Central memory CD8-positive, alpha-beta T cell (primary cell): ENCODE measurements at regions not wholly inside any gene's neighbourhood (a gene's known extent, or its start where the extent isn't known, plus 50 kb on each side); places are given as distances from the start of the nearest gene placed in this dataset.

ENCODE experiments used
- ATAC-seq: fragments of 150-1000 bp; cut with Tn5 transposase; replicated peaks from 2 replicates; pipeline ENCODE4 v1.10.0; 2022; ENCODE audit warnings: mild to moderate bottlenecking, moderate FRiP score, moderate number of reproducible peaks; ENCODE audit not compliant: poor library complexity, severe bottlenecking; ENCODE audit errors: extremely low read depth
- DNase-seq, 2 donors: peaks; one replicate each; pipeline ENCODE4 v3.0.0; 2021; ENCODE audit warnings: low spot score in 2 of 2
- H3K27ac Mint-ChIP-seq: one replicate; pipeline ENCODE4 v1.8.0; 2022; ENCODE audit warnings: low read depth, mild to moderate bottlenecking, moderate library complexity, mixed read lengths
- H3K27me3 Mint-ChIP-seq: one replicate; pipeline ENCODE4 v1.8.0; 2022; ENCODE audit warnings: mixed read lengths
- H3K36me3 Mint-ChIP-seq: one replicate; pipeline ENCODE4 v1.8.0; 2022; ENCODE audit warnings: mild to moderate bottlenecking, moderate library complexity, mixed read lengths; ENCODE audit not compliant: insufficient read depth
- H3K4me1 Mint-ChIP-seq: one replicate; pipeline ENCODE4 v1.8.0; 2022; ENCODE audit warnings: mixed read lengths
- H3K4me3 Mint-ChIP-seq: one replicate; pipeline ENCODE4 v1.8.0; 2022; ENCODE audit warnings: mild to moderate bottlenecking, moderate library complexity, mixed read lengths
- H3K9me3 Mint-ChIP-seq: one replicate; pipeline ENCODE4 v1.8.0; 2022; ENCODE audit warnings: mixed read lengths

GRCh38 chr5:56479126-56479525, 246.0 kb upstream of the ANKRD55 start:
- Mint-ChIP-seq H3K27ac (no peak overlapping the region), H3K4me3 (no peak overlapping the region), H3K36me3 (peaks cover 4% of the 10 kb centered on the region), H3K9me3 (no peaks in the 10 kb centered on the region), H3K27me3 (peaks cover 49% of the 10 kb centered on the region), H3K4me1 (peaks cover 20% of the 10 kb centered on the region)
- DNase-seq (no peak), ATAC-seq (no peak)

DNA sequence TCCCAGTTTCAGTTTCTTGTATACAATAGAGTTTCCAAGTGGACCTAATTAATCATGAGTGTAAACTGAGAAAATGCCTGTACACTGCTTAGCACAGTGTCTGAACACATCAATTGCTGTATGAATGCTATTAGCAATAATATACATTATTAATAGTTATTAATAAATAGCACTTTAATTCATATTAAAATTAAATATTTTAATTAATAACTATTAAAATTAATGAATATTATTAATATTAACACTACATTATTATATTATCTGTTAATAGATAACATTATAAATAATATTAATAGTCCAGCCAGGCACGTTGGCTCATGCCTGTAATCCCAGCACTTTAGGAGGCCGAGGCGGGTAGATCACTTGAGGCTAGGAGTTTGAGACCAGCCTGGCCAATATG, 244.9 kb upstream of the ANKRD55 start:
- no peak for DNase-seq
- no peak overlapping the region for H3K27ac Mint-ChIP-seq
- peaks cover 20% of the 10 kb centered on the region for H3K4me1 Mint-ChIP-seq
- peaks cover 4% of the 10 kb centered on the region for H3K36me3 Mint-ChIP-seq
- peaks cover 39% of the 10 kb centered on the region for H3K27me3 Mint-ChIP-seq
- no peak overlapping the region for H3K4me3 Mint-ChIP-seq
- H3K9me3 Mint-ChIP-seq: no peaks in the 10 kb centered on the region
- no peak for ATAC-seq

DNA sequence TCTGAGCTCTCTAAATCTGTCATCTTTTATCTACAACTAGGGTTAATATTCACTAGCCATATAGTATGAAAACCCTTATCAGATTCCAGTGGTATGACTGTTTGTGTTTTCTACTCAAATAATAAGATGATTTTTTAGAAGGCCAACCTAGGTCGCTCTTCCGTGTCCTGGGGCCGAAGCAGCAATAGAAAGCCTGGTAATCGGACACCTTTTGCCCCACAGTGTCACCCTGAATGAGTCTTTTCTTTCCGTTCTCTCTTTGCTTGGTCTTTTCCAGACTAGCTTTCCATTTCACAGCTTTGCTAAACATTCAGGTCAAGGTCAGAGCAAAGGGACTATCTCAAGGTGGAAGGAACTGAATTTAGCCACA, 243.3 kb upstream of the ANKRD55 start:
- DNase-seq (no peak), ATAC-seq (no peak)
- Mint-ChIP-seq H3K4me3 (no peak overlapping the region), H3K27ac (no peak overlapping the region), H3K9me3 (no peaks in the 10 kb centered on the region), H3K27me3 (peaks cover 23% of the 10 kb centered on the region), H3K4me1 (peaks cover 14% of the 10 kb centered on the region), H3K36me3 (peaks cover 3% of the 10 kb centered on the region)

DNA sequence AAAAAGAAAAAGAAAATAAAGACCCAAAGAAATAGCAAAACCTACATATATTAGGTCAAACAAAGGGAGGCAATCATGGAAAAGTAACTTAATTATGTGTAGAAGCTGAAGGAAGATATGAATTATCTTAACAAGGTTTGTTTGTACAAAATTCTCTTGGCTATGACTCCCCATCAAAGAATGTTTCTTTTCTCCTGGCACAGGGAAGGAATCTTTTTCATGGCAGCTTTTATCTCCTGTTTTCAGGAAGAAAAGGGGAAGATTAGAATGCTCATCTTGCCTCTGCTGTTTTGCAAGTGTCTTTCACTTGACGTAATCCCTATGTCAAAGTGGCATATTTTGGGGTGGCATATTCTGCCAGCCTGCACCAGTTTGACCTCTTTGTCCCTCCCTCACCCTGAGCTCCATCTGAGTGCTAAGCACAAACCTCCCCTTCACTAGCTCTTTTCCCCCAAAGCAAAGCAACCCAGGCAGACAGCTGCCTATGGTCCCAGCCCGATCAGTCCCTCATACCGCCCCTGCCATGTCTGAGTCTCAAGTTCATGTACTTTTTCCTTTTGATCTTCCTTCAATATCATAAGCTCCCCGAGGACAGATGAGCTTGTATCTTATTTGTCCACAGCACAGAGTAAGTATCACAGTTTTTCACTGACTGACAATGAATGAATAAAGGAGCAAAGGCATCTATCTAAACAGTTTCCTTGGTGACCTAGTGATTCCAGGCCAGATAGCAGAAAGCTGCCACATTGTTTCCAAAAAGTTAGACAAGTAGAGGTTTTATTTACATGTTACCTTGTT, 242.8 kb upstream of the ANKRD55 start:
- Mint-ChIP-seq H3K4me3 (no peak overlapping the region), H3K36me3 (peaks cover 2% of the 10 kb centered on the region), H3K9me3 (no peaks in the 10 kb centered on the region), H3K4me1 (peaks cover 8% of the 10 kb centered on the region), H3K27me3 (peaks cover 18% of the 10 kb centered on the region), H3K27ac (no peak overlapping the region)
- ATAC-seq (no peak), DNase-seq (no peak)

- H3K36me3 Mint-ChIP-seq: no peaks in the 10 kb centered on the region
- DNase-seq (no peak), ATAC-seq (no peak)
- H3K27me3 Mint-ChIP-seq: peaks cover 17% of the 10 kb centered on the region
- H3K4me3 Mint-ChIP-seq: no peak overlapping the region
- H3K4me1 Mint-ChIP-seq: no peaks in the 10 kb centered on the region
- H3K9me3 Mint-ChIP-seq: no peaks in the 10 kb centered on the region
- no peak overlapping the region for H3K27ac Mint-ChIP-seq
These were observed 238.6 kb upstream of the ANKRD55 start for GRCh38 chr5:56471707-56472106.

DNA sequence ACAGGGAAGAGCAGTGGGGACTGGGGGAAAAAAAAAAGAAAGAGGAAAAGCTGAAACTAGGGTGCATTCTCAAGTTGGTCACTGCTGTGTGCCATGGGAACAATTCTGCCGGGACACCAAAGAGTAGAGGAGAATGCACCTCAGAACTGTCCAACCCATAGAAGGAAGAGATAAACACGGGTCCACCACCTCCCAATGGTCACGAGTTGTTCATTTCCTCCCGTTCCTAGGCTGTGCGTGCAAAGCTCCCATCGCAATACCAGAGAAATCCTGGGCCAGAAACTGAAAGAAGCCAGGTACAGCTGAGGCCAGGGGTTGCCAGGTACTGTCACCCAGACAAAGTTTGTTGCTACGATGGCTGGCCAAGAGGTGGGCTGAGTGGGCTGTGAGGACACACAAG, 236.9 kb upstream of the ANKRD55 start:
- Mint-ChIP-seq H3K27ac (no peak overlapping the region), H3K36me3 (peaks cover 1% of the 10 kb centered on the region), H3K9me3 (no peaks in the 10 kb centered on the region), H3K4me3 (no peak overlapping the region), H3K27me3 (peaks cover 30% of the 10 kb centered on the region), H3K4me1 (no peaks in the 10 kb centered on the region)
- DNase-seq (no peak), ATAC-seq (no peak)

GRCh38 chr5:56468277-56468676, 235.1 kb upstream of the ANKRD55 start:
- ATAC-seq (no peak), DNase-seq (no peak)
- Mint-ChIP-seq H3K4me1 (no peaks in the 10 kb centered on the region), H3K4me3 (no peak overlapping the region), H3K27me3 (peaks cover 44% of the 10 kb centered on the region), H3K27ac (no peak overlapping the region), H3K36me3 (peaks cover 1% of the 10 kb centered on the region), H3K9me3 (no peaks in the 10 kb centered on the region)

DNA sequence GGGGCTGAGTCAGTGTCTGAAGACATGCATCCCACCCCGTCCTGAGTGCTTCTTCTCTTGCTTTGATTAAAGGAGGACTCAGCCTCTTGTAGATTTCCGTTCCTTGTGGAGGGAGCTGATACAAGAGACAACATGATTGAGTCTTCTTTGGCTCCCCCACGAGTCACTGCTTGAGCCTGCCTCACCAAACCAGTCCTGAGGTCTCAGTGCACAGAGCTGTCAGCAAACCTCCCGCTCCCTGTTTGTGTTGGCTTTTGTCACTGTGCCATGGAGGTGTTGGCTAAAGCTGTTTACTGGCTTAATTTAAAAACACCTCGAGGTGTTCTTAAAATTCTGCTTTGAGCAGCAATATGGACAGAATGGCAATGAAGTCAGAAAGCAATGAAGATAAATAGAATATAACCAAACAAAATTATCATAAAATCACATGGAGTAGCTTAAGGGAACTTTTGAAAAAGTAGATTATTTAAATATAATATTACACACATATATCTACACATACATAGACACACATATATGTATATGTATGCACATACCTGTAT, 234.1 kb upstream of the ANKRD55 start:
- no peaks in the 10 kb centered on the region for H3K4me1 Mint-ChIP-seq
- no peak for ATAC-seq
- peaks cover 44% of the 10 kb centered on the region for H3K27me3 Mint-ChIP-seq
- peaks cover 1% of the 10 kb centered on the region for H3K36me3 Mint-ChIP-seq
- no peak overlapping the region for H3K4me3 Mint-ChIP-seq
- DNase-seq: no peak
- no peaks in the 10 kb centered on the region for H3K9me3 Mint-ChIP-seq
- no peak overlapping the region for H3K27ac Mint-ChIP-seq

DNA sequence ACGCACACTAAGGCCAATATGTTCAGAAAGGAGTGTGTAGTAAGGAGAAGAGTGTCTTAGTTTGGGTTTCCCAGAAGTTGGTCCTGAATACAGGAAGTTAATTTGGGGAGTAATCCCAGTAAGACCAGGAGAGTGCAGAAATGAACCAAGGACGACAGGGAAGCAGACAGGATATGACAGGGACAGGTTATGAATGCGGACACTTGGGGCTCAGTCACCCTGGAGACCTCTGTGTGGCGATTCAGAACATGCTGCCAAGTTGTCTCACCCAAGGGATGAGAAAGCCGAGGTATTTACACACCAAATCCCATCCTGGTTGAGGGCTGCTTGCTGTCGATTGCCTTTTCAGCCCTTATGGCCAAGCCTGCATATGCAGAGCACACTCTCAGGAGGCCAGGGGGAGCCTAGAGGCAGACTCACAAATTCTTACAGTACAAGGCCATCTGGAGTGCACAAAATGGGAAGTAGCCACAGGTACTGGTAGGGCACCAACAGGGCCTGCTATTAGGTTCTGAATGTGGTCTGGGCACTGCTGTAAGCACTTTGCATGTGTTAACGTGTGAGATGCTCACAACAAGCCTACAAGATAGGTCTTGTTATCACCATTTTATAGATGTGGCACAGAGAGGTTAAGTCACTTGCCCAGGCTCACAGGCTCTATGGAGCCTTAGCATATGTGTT, 233.1 kb upstream of the ANKRD55 start:
- Mint-ChIP-seq H3K36me3 (peaks cover 1% of the 10 kb centered on the region), H3K9me3 (no peaks in the 10 kb centered on the region), H3K27ac (no peak overlapping the region), H3K27me3 (peaks cover 44% of the 10 kb centered on the region), H3K4me3 (no peak overlapping the region), H3K4me1 (no peaks in the 10 kb centered on the region)
- ATAC-seq (no peak), DNase-seq (no peak)

DNA sequence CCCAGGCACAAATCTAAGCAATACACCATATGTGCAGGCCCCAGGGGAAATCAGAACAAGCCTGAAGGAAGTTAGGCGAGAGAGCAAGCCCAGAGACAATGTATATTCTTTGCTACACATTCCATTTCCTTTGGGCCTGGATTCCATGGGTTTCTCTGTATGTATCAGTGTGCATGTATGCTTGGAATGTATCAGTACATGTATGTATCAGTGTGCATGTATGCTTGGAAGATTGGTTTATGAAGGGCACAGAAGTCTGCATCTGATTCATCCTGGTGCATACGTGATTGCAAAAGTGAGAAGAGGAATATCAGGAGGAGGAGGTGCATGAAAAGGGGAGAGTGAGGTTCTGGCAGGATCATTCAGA, 232.6 kb upstream of the ANKRD55 start:
- no peak overlapping the region for H3K4me3 Mint-ChIP-seq
- DNase-seq: no peak
- H3K4me1 Mint-ChIP-seq: no peaks in the 10 kb centered on the region
- ATAC-seq: no peak
- peaks cover 44% of the 10 kb centered on the region for H3K27me3 Mint-ChIP-seq
- no peak overlapping the region for H3K27ac Mint-ChIP-seq
- peaks cover 1% of the 10 kb centered on the region for H3K36me3 Mint-ChIP-seq
- H3K9me3 Mint-ChIP-seq: no peaks in the 10 kb centered on the region

GRCh38 chr5:56464935-56465768, 232.0 kb upstream of the ANKRD55 start:
- H3K36me3 Mint-ChIP-seq: peaks cover 1% of the 10 kb centered on the region
- DNase-seq: no peak
- ATAC-seq: no peak
- H3K4me1 Mint-ChIP-seq: no peaks in the 10 kb centered on the region
- H3K27me3 Mint-ChIP-seq: peaks cover 38% of the 10 kb centered on the region
- no peaks in the 10 kb centered on the region for H3K9me3 Mint-ChIP-seq
- H3K4me3 Mint-ChIP-seq: no peak overlapping the region
- no peak overlapping the region for H3K27ac Mint-ChIP-seq

DNA sequence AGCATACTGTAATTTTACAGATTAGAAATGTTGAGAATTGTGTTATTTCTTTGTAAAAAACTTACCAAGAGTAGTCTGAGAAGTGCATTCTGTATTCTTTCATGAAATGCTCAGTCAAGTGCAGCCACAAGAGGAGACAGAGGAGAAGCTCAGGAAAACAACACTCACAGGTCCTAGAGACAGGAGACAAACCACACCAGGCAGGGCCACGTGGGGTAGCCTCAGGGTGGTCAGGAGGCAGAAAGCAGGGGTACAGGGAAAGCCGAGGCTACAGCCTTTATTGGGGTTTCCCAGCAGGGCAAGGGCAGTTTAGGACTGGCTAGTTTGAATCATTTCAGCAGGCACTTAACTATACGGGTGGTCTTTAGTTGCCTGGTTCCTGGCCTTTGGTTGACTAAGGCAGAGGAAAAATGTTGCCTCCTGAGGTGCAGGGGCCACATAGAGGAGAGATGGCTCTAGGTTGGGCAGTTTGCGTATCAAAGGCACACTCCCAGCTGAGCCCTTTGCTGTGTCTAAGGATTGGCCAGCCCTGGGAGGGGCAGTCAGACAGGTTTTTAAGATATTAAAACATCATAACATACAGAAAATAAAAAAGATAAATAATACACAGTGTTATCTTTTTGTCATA, 230.9 kb upstream of the ANKRD55 start:
- Mint-ChIP-seq H3K4me3 (no peak overlapping the region), H3K9me3 (no peaks in the 10 kb centered on the region), H3K27ac (no peak overlapping the region)

More for the DNA sequence above, 230.9 kb upstream of the ANKRD55 start:
- H3K4me1 Mint-ChIP-seq: no peaks in the 10 kb centered on the region
- H3K36me3 Mint-ChIP-seq: peaks cover 1% of the 10 kb centered on the region
- ATAC-seq (no peak), DNase-seq (no peak)
- H3K27me3 Mint-ChIP-seq: peaks cover 34% of the 10 kb centered on the region
